Breast epithelium (tissue), 4 donors: ENCODE measurements at regions not wholly inside any gene's neighbourhood (a gene's known extent, or its start where the extent isn't known, plus 50 kb on each side); places are given as distances from the start of the nearest gene placed in this dataset.

ENCODE experiments used
- DNase-seq, 2 donors: peaks; one replicate each; pipeline ENCODE4 v3.0.0-alpha.2; 2019; ENCODE audit warnings: low spot score in 2 of 2
- H3K27ac ChIP-seq, 2 donors: fragments of 200-600 bp; sonication (generic) in 1 of 2; one replicate each; pipeline ENCODE4 v1.5.1; 2016 to 2019; ENCODE audit warnings: mild to moderate bottlenecking in 1 of 2
- H3K27me3 ChIP-seq, 2 donors: fragments of 200-600 bp; sonication (generic) in 1 of 2; one replicate each; pipeline versions ENCODE4 v1.5.1 to v1.6.0; 2017 to 2019; ENCODE audit warnings: control low read depth in 1 of 2, mild to moderate bottlenecking in 1 of 2
- H3K36me3 ChIP-seq: fragments of 200-600 bp; one replicate; pipeline ENCODE4 v1.5.1; 2019
- H3K4me1 ChIP-seq, 2 donors: fragments of 200-600 bp; sonication (generic); one replicate each; pipeline ENCODE4 v1.5.1; 2016 to 2019; ENCODE audit warnings: control low read depth in 1 of 2
- H3K4me3 ChIP-seq, 3 donors: fragments of 200-600 bp; sonication (generic); 1 replicate in 2 of 3; 2 replicates in 1 of 3; pipeline ENCODE4 v1.5.1; 2016 to 2019; ENCODE audit warnings: mild to moderate bottlenecking in 3 of 3, moderate library complexity in 2 of 3
- H3K9me3 ChIP-seq, 2 donors: fragments of 200-600 bp; sonication (generic) in 1 of 2; one replicate each; pipeline ENCODE4 v1.5.1; 2016 to 2019; ENCODE audit warnings: control low read depth in 1 of 2
- POLR2A ChIP-seq: fragments of 450-650 bp; IDR thresholded peaks from one replicate; pipeline ENCODE4 v1.6.1; 2016; ENCODE audit warnings: antibody characterized with exemption, mild to moderate bottlenecking, moderate library complexity
- POLR2AphosphoS5 ChIP-seq, 3 donors: sonication (generic); formaldehyde crosslinking; IDR thresholded peaks; one replicate each; pipeline ENCODE4 v1.6.1; 2017; ENCODE audit warnings: antibody characterized with exemption in 3 of 3
- intact Hi-C: fragments of 100-400 bp; cut with DNase I; formaldehyde crosslinking; loops from one replicate; pipeline ENCODE4 v1.15.1; 2023; ENCODE audit warnings: low total_unique reads
- TF ChIP-seq, protein P1 (sequence below), 3 donors: fragments of 450-650 bp; IDR thresholded peaks; one replicate each; pipeline ENCODE4 v1.5.1; 2016 to 2017; ENCODE audit warnings: antibody characterized with exemption in 3 of 3, mild to moderate bottlenecking in 3 of 3, moderate library complexity in 3 of 3

DNA sequence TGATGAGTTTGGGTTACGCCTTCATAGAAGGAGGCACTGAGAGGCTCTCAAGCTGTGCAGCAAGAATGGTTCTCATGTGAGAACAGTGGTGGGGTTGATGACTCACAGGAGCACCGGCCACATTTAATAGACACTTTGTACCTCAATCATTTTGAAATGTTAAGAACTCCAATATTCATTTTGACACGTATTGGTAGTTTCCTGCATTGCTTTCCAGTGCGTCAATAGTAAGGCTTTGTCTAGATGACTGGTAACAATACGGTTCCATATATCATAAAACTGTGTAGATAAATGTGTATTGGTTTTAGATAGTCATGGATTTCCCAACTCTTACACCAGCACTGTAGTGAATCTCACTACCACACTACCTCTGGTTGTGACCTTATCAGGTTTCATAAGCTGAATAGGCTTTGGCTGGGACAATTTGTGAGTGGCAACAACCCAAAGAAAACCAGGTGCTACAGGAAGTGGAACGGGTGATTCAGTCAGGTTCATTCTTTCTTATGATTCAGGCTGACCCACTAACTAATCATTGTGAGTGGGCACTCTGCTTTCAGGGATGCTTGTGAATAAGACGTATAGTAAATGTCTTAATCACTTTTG lies 362.6 kb downstream of the KLF5 start:
- Histone ChIP-seq H3K9me3 (no peaks in the 10 kb centered on the region), H3K4me1 (no peaks in the 10 kb centered on the region), H3K27ac (no peak overlapping the region), H3K4me3 (no peak overlapping the region), H3K27me3 (no peaks in the 10 kb centered on the region), H3K36me3 (no peaks in the 10 kb centered on the region)
- no peak for DNase-seq
- intact Hi-C loops: loop anchor here (10.0 kb wide), 1 partner anchor 367 kb away; the partner anchor contains the start of gene KLF5
- TF ChIP-seq POLR2AphosphoS5 (IDR thresholded peaks at IDR 0.05): no peak
- TF ChIP-seq, protein P1, sequence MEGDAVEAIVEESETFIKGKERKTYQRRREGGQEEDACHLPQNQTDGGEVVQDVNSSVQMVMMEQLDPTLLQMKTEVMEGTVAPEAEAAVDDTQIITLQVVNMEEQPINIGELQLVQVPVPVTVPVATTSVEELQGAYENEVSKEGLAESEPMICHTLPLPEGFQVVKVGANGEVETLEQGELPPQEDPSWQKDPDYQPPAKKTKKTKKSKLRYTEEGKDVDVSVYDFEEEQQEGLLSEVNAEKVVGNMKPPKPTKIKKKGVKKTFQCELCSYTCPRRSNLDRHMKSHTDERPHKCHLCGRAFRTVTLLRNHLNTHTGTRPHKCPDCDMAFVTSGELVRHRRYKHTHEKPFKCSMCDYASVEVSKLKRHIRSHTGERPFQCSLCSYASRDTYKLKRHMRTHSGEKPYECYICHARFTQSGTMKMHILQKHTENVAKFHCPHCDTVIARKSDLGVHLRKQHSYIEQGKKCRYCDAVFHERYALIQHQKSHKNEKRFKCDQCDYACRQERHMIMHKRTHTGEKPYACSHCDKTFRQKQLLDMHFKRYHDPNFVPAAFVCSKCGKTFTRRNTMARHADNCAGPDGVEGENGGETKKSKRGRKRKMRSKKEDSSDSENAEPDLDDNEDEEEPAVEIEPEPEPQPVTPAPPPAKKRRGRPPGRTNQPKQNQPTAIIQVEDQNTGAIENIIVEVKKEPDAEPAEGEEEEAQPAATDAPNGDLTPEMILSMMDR (IDR thresholded peaks at IDR 0.05): no peak
- no peak for TF ChIP-seq POLR2A

DNA sequence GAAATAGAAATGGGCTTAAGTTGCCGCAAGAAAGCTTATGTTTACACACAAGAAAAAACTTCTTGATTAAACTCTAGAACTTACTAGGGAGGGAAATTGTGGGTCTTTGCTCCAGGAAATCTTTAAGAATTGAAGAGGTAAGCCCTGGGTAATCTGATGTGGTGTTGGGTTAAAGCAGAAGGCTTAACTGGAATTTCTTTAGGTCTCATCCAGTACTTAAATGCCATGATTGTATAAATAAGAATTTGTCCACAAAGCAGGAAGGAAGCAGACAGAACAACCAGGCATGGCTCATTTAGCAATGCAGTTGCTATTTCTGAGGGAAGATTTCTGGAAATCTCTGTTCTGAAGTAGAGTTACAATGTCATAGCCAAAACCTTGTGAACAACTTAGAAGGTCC lies 360.4 kb downstream of the KLF5 start:
- H3K4me1 ChIP-seq: no peaks in the 10 kb centered on the region

DNA sequence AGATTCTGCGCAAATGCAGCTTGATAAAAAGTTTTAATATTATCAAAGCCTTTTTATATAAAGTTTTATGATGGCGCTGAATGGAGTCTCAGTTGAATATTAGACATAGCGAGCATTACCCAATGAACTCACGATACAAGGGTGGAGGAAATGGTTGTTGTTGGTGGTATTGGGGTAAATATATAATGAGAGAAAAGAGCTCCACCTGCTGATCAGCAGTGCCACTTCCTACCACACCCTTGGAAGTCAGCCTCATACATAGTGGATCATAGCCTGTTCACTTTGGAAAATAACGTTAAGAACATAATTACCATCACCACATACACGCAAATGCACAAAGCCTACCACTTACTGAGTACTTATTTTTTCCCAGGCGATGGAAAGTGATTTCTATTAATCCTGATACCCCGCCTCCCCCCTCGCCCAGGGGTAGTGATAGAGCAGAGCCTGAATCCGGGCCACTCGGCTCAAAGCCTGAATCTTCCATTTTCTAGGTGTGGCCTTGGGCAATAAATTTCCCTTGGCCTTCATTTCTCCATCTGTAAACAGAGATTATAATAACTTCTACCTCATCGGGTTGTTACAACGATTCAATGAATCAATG lies 358.3 kb downstream of the KLF5 start:
- Histone ChIP-seq H3K36me3 (no peaks in the 10 kb centered on the region), H3K27me3 (no peaks in the 10 kb centered on the region), H3K4me1 (no peaks in the 10 kb centered on the region), H3K27ac (no peak overlapping the region), H3K4me3 (no peak overlapping the region), H3K9me3 (no peaks in the 10 kb centered on the region)
- intact Hi-C loops: no loop called here
- TF ChIP-seq, protein P1 (IDR thresholded peaks at IDR 0.05): peak in 1 of 3 donors; percentile 28
- TF ChIP-seq POLR2A: no peak
- no peak for DNase-seq

More for the DNA sequence above, 360.4 kb downstream of the KLF5 start:
- Histone ChIP-seq H3K9me3 (no peaks in the 10 kb centered on the region), H3K36me3 (no peaks in the 10 kb centered on the region), H3K4me3 (no peak overlapping the region), H3K27me3 (no peaks in the 10 kb centered on the region), H3K27ac (no peak overlapping the region)
- intact Hi-C loops: no loop called here
- no peak for DNase-seq
- TF ChIP-seq POLR2AphosphoS5 (IDR thresholded peaks at IDR 0.05): no peak
- no peak for TF ChIP-seq POLR2A
- TF ChIP-seq, protein P1 (IDR thresholded peaks at IDR 0.05): no peak

DNA sequence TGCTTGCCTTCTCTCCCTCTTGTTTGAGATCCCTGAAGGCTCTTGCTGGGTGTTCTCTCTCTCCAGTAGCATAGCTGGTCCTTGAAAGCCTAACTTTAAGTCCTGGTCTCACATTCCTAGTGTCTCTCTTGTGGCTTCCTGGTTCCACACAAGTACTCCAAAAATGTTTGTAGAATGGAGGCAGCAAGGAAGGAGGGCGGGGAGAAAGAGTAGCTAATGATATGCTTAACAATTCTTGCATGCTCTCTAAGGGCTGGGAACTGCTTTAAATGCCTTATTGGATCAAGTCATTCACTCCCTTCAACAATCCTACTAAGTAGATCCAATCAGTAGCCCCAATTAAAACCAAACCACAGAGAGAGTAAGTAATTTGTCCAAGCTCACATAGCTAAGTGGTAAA lies 357.3 kb downstream of the KLF5 start:
- Histone ChIP-seq H3K4me3 (no peak overlapping the region), H3K27me3 (no peaks in the 10 kb centered on the region), H3K36me3 (no peaks in the 10 kb centered on the region), H3K9me3 (no peaks in the 10 kb centered on the region), H3K4me1 (no peaks in the 10 kb centered on the region), H3K27ac (no peak overlapping the region)
- DNase-seq: no peak
- intact Hi-C loops: no loop called here
- TF ChIP-seq, protein P1 (IDR thresholded peaks at IDR 0.05): no peak

DNA sequence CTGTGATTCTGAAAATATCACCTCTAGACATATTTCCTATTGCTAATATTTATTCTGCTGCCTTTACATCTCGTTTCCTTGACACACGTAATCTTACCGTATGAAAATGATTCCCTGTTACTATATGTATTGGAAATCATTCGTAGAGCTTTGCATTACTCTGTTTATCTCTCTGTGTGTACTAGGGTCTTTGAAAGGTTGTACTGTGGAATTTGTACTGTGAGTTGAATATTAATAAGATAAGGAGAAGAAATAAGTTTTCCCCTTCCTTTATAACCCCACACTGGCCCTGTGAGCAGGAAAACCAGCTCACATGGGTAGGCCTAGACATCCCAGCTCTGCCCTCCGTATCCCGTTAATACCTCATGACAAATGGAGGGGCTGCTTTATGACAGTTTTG lies 354.9 kb downstream of the KLF5 start:
- no peak for DNase-seq
- intact Hi-C loops: no loop called here

More for the DNA sequence above, 354.9 kb downstream of the KLF5 start:
- no peaks in the 10 kb centered on the region for H3K4me1 ChIP-seq
- no peaks in the 10 kb centered on the region for H3K9me3 ChIP-seq
- H3K4me3 ChIP-seq: no peak overlapping the region
- H3K27ac ChIP-seq: no peak overlapping the region
- TF ChIP-seq, protein P1 (IDR thresholded peaks at IDR 0.05): no peak
- TF ChIP-seq POLR2AphosphoS5 (IDR thresholded peaks at IDR 0.05): no peak
- no peak for TF ChIP-seq POLR2A
- no peaks in the 10 kb centered on the region for H3K36me3 ChIP-seq
- H3K27me3 ChIP-seq: no peaks in the 10 kb centered on the region
